GM23338 (cell line): ENCODE measurements at regions not wholly inside any gene's neighbourhood (a gene's known extent, or its start where the extent isn't known, plus 50 kb on each side); places are given as distances from the start of the nearest gene placed in this dataset.
"Not testable (repeated sequence)": the region's sequence is repeated elsewhere in the genome, so short reads cannot be mapped to it uniquely, and the experiment has no call there.

Source experiments
- ATAC-seq: fragments of 200-7000 bp; cut with Tn5 transposase; 3 replicates; pipeline ENCODE4 v1.9.1; 2020
- DNase-seq: peaks from one replicate; pipeline ENCODE4 v3.0.0-alpha.2; 2015; ENCODE audit warnings: low spot score
- H2AFZ ChIP-seq: fragments of 200-600 bp; sonication (generic); 2 replicates; pipeline ENCODE4 v1.8.0; 2016; ENCODE audit warnings: antibody characterized with exemption, mild to moderate bottlenecking, moderate library complexity
- H3F3A ChIP-seq: fragments of 200-600 bp; sonication (generic); replicated peaks from 2 replicates; pipeline ENCODE4 v1.8.0; 2017; ENCODE audit warnings: antibody characterized with exemption, mixed run types, low read depth
- H3K27ac ChIP-seq: fragments of 200-600 bp; sonication (generic); 2 replicates; pipeline ENCODE4 v1.6.1; 2016; ENCODE audit warnings: low read depth
- H3K27me3 ChIP-seq: fragments of 200-600 bp; sonication (generic); 2 replicates; pipeline ENCODE4 v1.8.0; 2016; ENCODE audit warnings: mild to moderate bottlenecking, mixed run types, moderate library complexity; ENCODE audit not compliant: insufficient read depth
- H3K36me3 ChIP-seq: fragments of 200-600 bp; sonication (generic); 2 replicates; pipeline ENCODE4 v1.8.0; 2016; ENCODE audit warnings: mild to moderate bottlenecking; ENCODE audit not compliant: insufficient read depth
- H3K4me1 ChIP-seq: fragments of 200-600 bp; sonication (generic); 2 replicates; pipeline ENCODE4 v1.8.0; 2016; ENCODE audit warnings: mild to moderate bottlenecking, moderate library complexity; ENCODE audit not compliant: insufficient read depth
- H3K4me2 ChIP-seq: fragments of 200-600 bp; sonication (generic); 2 replicates; pipeline ENCODE4 v1.7.1; 2017; ENCODE audit warnings: mixed run types
- H3K4me3 ChIP-seq: fragments of 200-600 bp; sonication (generic); 2 replicates; pipeline ENCODE4 v1.6.1; 2016; ENCODE audit warnings: mixed run types
- H3K79me2 ChIP-seq: fragments of 200-600 bp; sonication (generic); replicated peaks from 2 replicates; pipeline ENCODE4 v1.8.0; 2017; ENCODE audit warnings: mild to moderate bottlenecking; ENCODE audit not compliant: insufficient read depth
- H3K9me2 ChIP-seq: fragments of 200-600 bp; sonication (generic); 2 replicates; pipeline ENCODE4 v1.8.0; 2017; ENCODE audit not compliant: insufficient read depth
- H4K20me1 ChIP-seq: fragments of 200-600 bp; sonication (generic); replicated peaks from 2 replicates; pipeline ENCODE4 v1.8.0; 2017; ENCODE audit warnings: mild to moderate bottlenecking; ENCODE audit not compliant: insufficient read depth
- H3K27ac Mint-ChIP-seq: 2 replicates; pipeline ENCODE4 v1.8.0; 2020; ENCODE audit warnings: inconsistent platforms, mild to moderate bottlenecking, moderate library complexity, mixed read lengths
- H3K27me3 Mint-ChIP-seq: 3 replicates; pipeline ENCODE4 v1.8.0; 2022; ENCODE audit warnings: low read depth, mild to moderate bottlenecking, moderate library complexity, mixed read lengths, inconsistent platforms; ENCODE audit not compliant: insufficient read depth, poor library complexity
- H3K36me3 Mint-ChIP-seq: 3 replicates; pipeline ENCODE4 v1.8.0; 2021; ENCODE audit warnings: low read depth, mild to moderate bottlenecking, inconsistent platforms, moderate library complexity, mixed read lengths
- H3K4me1 Mint-ChIP-seq: 3 replicates; pipeline ENCODE4 v1.8.0; 2020; ENCODE audit warnings: mild to moderate bottlenecking, inconsistent platforms, mixed read lengths
- H3K4me3 Mint-ChIP-seq: 3 replicates; pipeline ENCODE4 v1.8.0; 2021; ENCODE audit warnings: moderate library complexity, mild to moderate bottlenecking, inconsistent platforms, mixed read lengths
- H3K9me3 Mint-ChIP-seq: 3 replicates; pipeline ENCODE4 v1.8.0; 2020; ENCODE audit warnings: moderate library complexity, mild to moderate bottlenecking, inconsistent platforms, mixed read lengths

DNA sequence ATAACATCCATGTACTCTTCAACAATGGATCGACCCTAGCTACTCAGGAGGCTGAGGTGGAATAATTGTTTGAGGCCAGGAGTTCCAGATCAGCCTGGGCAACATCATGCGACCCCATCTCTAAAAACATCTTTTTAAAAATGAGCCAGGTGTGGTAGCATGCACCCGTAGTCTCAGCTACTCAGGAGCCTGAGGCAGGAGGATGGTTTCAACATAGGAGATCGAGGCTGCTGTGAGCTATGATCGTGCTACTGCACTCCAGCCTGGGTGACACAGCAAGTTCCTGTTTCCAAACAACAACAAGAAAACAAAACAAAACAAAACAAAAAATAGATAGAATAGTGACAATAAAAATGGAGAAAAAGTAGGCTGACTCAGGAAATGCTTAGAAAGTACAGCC, 138.3 kb downstream of the POTEM start:
- peaks cover 22% of the 10 kb centered on the region for H3K9me3 Mint-ChIP-seq
- H3K27me3 Mint-ChIP-seq, DNase-seq, H3K4me3 ChIP-seq, ATAC-seq, H3K36me3 Mint-ChIP-seq, H3K27ac ChIP-seq, H3K4me1 Mint-ChIP-seq, H3K36me3 ChIP-seq, H3K79me2 ChIP-seq, H3K27ac Mint-ChIP-seq, H3K4me3 Mint-ChIP-seq, H3K4me2 ChIP-seq, H4K20me1 ChIP-seq, H3K4me1 ChIP-seq, H2AFZ ChIP-seq, H3F3A ChIP-seq, H3K27me3 ChIP-seq, H3K9me2 ChIP-seq: not testable (repeated sequence)

GRCh38 chr14:19109887-19110286, 142.7 kb downstream of the POTEM start:
- H3K27me3 Mint-ChIP-seq, ATAC-seq, H3F3A ChIP-seq, H3K4me2 ChIP-seq, H3K4me1 ChIP-seq, H3K36me3 Mint-ChIP-seq, H4K20me1 ChIP-seq, H3K4me3 ChIP-seq, H3K4me3 Mint-ChIP-seq, H3K36me3 ChIP-seq, H3K27ac ChIP-seq, H3K27ac Mint-ChIP-seq, DNase-seq, H3K9me2 ChIP-seq, H3K4me1 Mint-ChIP-seq, H2AFZ ChIP-seq, H3K27me3 ChIP-seq, H3K79me2 ChIP-seq: not testable (repeated sequence)
- peaks cover 29% of the 10 kb centered on the region for H3K9me3 Mint-ChIP-seq

GRCh38 chr14:19120383-19120782, 153.1 kb downstream of the POTEM start:
- H2AFZ ChIP-seq, H3K4me3 Mint-ChIP-seq, H3K4me3 ChIP-seq, H3K27ac Mint-ChIP-seq, H3K9me2 ChIP-seq, H3K27me3 ChIP-seq, H3K36me3 Mint-ChIP-seq, H4K20me1 ChIP-seq, H3K79me2 ChIP-seq, H3F3A ChIP-seq, H3K27ac ChIP-seq, H3K4me1 Mint-ChIP-seq, DNase-seq, H3K36me3 ChIP-seq, H3K4me1 ChIP-seq, H3K4me2 ChIP-seq, H3K27me3 Mint-ChIP-seq, ATAC-seq: not testable (repeated sequence)
- peaks cover 28% of the 10 kb centered on the region for H3K9me3 Mint-ChIP-seq

DNA sequence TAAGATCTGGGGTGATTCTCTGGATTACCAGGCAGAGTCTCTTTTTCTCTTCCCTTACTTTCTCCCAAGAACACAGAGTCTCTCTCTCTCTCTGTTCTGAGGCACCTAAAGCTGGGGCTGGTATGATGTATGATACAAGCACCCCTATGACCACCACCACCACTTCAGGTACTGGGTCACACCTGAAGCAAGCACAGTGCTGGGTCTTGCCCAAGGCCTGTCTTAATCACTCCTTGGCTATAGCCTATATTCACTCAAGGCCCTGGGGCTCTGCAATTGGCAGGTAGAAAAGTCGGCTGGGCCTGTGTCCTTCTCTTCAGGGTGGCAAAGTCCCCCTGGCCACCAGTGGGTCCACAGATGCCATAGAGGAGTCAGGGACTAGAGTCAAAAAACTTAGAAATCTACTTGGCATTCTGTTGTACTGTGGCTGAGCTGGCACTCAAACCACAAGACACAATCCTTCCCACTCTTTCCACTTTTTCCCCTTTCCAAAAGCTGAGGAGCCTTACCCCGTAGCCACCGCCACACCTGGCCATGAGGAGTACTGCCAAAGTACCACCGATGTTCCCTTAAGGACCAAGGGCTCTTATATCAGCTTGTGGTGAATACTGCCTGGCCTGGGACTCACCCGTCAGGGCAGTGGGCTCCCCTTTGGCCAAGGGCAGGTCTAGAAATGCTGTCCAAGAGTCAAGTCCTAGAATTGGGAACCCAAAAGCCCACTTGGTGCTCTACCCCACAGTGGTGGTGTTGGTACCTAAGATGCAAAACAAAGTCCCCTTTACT, 159.2 kb downstream of the POTEM start:
- not testable (repeated sequence) for DNase-seq, H3K27me3 ChIP-seq, H3K4me1 ChIP-seq, H3K27me3 Mint-ChIP-seq, H3F3A ChIP-seq, H2AFZ ChIP-seq, H3K36me3 ChIP-seq, H3K4me3 Mint-ChIP-seq, H3K79me2 ChIP-seq, H3K9me2 ChIP-seq, H3K4me1 Mint-ChIP-seq, H3K4me3 ChIP-seq, H3K4me2 ChIP-seq, ATAC-seq, H3K36me3 Mint-ChIP-seq, H3K27ac Mint-ChIP-seq, H3K27ac ChIP-seq, H4K20me1 ChIP-seq
- H3K9me3 Mint-ChIP-seq, result peaks cover 43% of the 10 kb centered on the region

GRCh38 chr14:19127664-19128435, 160.6 kb downstream of the POTEM start:
- H2AFZ ChIP-seq, H3K4me3 ChIP-seq, H3K4me3 Mint-ChIP-seq, H3K4me2 ChIP-seq, H4K20me1 ChIP-seq, H3K4me1 ChIP-seq, ATAC-seq, H3K36me3 Mint-ChIP-seq, H3K27ac Mint-ChIP-seq, H3K27me3 ChIP-seq, H3K36me3 ChIP-seq, H3K4me1 Mint-ChIP-seq, H3F3A ChIP-seq, H3K79me2 ChIP-seq, H3K27ac ChIP-seq, H3K9me2 ChIP-seq, H3K27me3 Mint-ChIP-seq: not testable (repeated sequence)
- peak; percentile 0 for DNase-seq
- H3K9me3 Mint-ChIP-seq, result peaks cover 46% of the 10 kb centered on the region

GRCh38 chr14:19131553-19131952, 164.3 kb downstream of the POTEM start:
- not testable (repeated sequence) for H4K20me1 ChIP-seq, H3K4me1 ChIP-seq, H3K36me3 ChIP-seq, H3K9me2 ChIP-seq, DNase-seq, H3K36me3 Mint-ChIP-seq, H3K27me3 ChIP-seq, H3F3A ChIP-seq, H3K4me1 Mint-ChIP-seq, H3K27me3 Mint-ChIP-seq, H3K27ac Mint-ChIP-seq, H3K79me2 ChIP-seq, H3K4me3 Mint-ChIP-seq, H2AFZ ChIP-seq, H3K4me2 ChIP-seq, H3K4me3 ChIP-seq, H3K27ac ChIP-seq, ATAC-seq
- peaks cover 23% of the 10 kb centered on the region for H3K9me3 Mint-ChIP-seq
